NB4 (cell line): ENCODE measurements at regions not wholly inside any gene's neighbourhood (a gene's known extent, or its start where the extent isn't known, plus 50 kb on each side); places are given as distances from the start of the nearest gene placed in this dataset.

Experiments used
- CTCF ChIP-seq: IDR thresholded peaks from one replicate; pipeline ENCODE4 v1.5.1; 2012; ENCODE audit warnings: low read depth, low read length
- MAX ChIP-seq: IDR thresholded peaks from 2 replicates; pipeline ENCODE4 v1.6.1; 2011; ENCODE audit warnings: low read depth, low read length
- MYC ChIP-seq: IDR thresholded peaks from 2 replicates; pipeline ENCODE4 v1.6.1; 2011; ENCODE audit warnings: low read depth, low read length
- POLR2A ChIP-seq: IDR thresholded peaks from 2 replicates; pipeline ENCODE4 v1.6.1; 2011; ENCODE audit warnings: mild to moderate bottlenecking; ENCODE audit not compliant: insufficient read length; ENCODE audit errors: extremely low read depth

GRCh38 chr4:165766018-165766417 lies 107.0 kb upstream of the TLL1 start:
- TF ChIP-seq CTCF (no peak), POLR2A (no peak), MAX (no peak), MYC (no peak)
